H1 (cell line): ENCODE measurements at regions not wholly inside any gene's neighbourhood (a gene's known extent, or its start where the extent isn't known, plus 50 kb on each side); places are given as distances from the start of the nearest gene placed in this dataset.

ENCODE experiments used
- ATF3 ChIP-seq: IDR thresholded peaks from 2 replicates; pipeline ENCODE4 v1.6.1; 2011; ENCODE audit warnings: low read depth, mild to moderate bottlenecking, low read length; ENCODE audit not compliant: insufficient read depth
- JUND ChIP-seq: IDR thresholded peaks from 2 replicates; pipeline ENCODE4 v1.6.1; 2011; ENCODE audit warnings: mild to moderate bottlenecking, improper control_type of control experiment, low read length
- KDM4A ChIP-seq: IDR thresholded peaks from one replicate; pipeline ENCODE4 v1.7.1; 2012; ENCODE audit warnings: low read depth, mild to moderate bottlenecking, moderate library complexity, low read length, inconsistent platforms; ENCODE audit not compliant: severe bottlenecking
- MAFK ChIP-seq: IDR thresholded peaks from 2 replicates; pipeline ENCODE4 v1.6.1; 2012; ENCODE audit warnings: low read depth, mild to moderate bottlenecking, improper control_type of control experiment, low read length
- NANOG ChIP-seq: IDR thresholded peaks from 2 replicates; pipeline ENCODE4 v1.6.1; 2011; ENCODE audit warnings: low read length, low read depth, mild to moderate bottlenecking, inconsistent platforms; ENCODE audit not compliant: insufficient read depth, poor library complexity, severe bottlenecking
- POLR2A ChIP-seq, 2 experiments: IDR thresholded peaks; 1 replicate in 1 of 2; 2 replicates in 1 of 2; pipeline ENCODE4 v1.6.1; 2011; ENCODE audit warnings: low read depth in 2 of 2, low read length in 2 of 2, mild to moderate bottlenecking in 2 of 2; ENCODE audit errors: control extremely low read depth in 1 of 2
- TAF7 ChIP-seq: optimal IDR thresholded peaks from 2 replicates; pipeline ENCODE3; 2011; ENCODE audit warnings: low read depth, mild to moderate bottlenecking, inconsistent platforms, low read length, moderate library complexity, borderline replicate concordance

GRCh38 chr14:83780321-83780720 is 1749.6 kb upstream of the FLRT2 start (continued):
- TF ChIP-seq TAF7 (no peak), KDM4A (no peak), ATF3 (no peak), MAFK (no peak), POLR2A (IDR thresholded peaks at IDR 0.05; ENCODE audit: control extremely low read depth in 1 of 2, low read depth in 2 of 2, low read length in 2 of 2) (no peak), JUND (no peak), NANOG (no peak)
